Fibroblast of the aortic adventitia (primary cell): ENCODE measurements at regions not wholly inside any gene's neighbourhood (a gene's known extent, or its start where the extent isn't known, plus 50 kb on each side); places are given as distances from the start of the nearest gene placed in this dataset.
"Not testable (repeated sequence)": the region's sequence is repeated elsewhere in the genome, so short reads cannot be mapped to it uniquely, and the experiment has no call there.

Experiments
- DNase-seq: peaks from one replicate; pipeline ENCODE4 v3.0.0-alpha.2; 2010; ENCODE audit warnings: low read depth
- H3K4me3 ChIP-seq: 2 replicates; pipeline ENCODE4 v1.5.1; 2011; ENCODE audit warnings: low read depth, mild to moderate bottlenecking, control low read depth, low read length, moderate library complexity
- CTCF ChIP-seq: IDR thresholded peaks from 2 replicates; pipeline ENCODE4 v1.5.1; 2011; ENCODE audit warnings: mild to moderate bottlenecking, low read length, control low read depth, inconsistent platforms; ENCODE audit not compliant: insufficient read depth

GRCh38 chr12:113537046-113537750, 65.5 kb upstream of the LHX5 start:
- no peak for DNase-seq
- TF ChIP-seq CTCF: no peak
- H3K4me3 ChIP-seq: no peak overlapping the region

- no peak overlapping the region for H3K4me3 ChIP-seq
- no peak for DNase-seq
- no peak for TF ChIP-seq CTCF
These were observed 63.4 kb upstream of the LHX5 start for GRCh38 chr12:113535100-113535499.

GRCh38 chr12:113534555-113534954, 62.9 kb upstream of the LHX5 start:
- TF ChIP-seq CTCF: no peak
- H3K4me3 ChIP-seq: no peak overlapping the region
- no peak for DNase-seq

GRCh38 chr12:113533842-113534375, 62.2 kb upstream of the LHX5 start:
- no peak for TF ChIP-seq CTCF
- DNase-seq: no peak

GRCh38 chr12:113532292-113532691, 60.6 kb upstream of the LHX5 start:
- no peak overlapping the region for H3K4me3 ChIP-seq
- no peak for DNase-seq
- no peak for TF ChIP-seq CTCF

More at GRCh38 chr12:113533842-113534375, 62.2 kb upstream of the LHX5 start:
- H3K4me3 ChIP-seq: no peak overlapping the region

- not testable (repeated sequence) for H3K4me3 ChIP-seq, DNase-seq
These were observed 59.4 kb upstream of the LHX5 start for GRCh38 chr12:113531073-113531472.

GRCh38 chr12:113528606-113529293, 57.1 kb upstream of the LHX5 start:
- DNase-seq: no peak
- H3K4me3 ChIP-seq: no peak overlapping the region
- no peak for TF ChIP-seq CTCF
